ENCODE measurements at regions not wholly inside any gene's neighbourhood (a gene's known extent, or its start where the extent isn't known, plus 50 kb on each side); places are given as distances from the start of the nearest gene placed in this dataset.

GRCh38 chr6:158914923-158915322 lies 85.1 kb downstream of the RSPH3 start:
- Histone ChIP-seq H3K4me2 (ENCODE audit: insufficient read depth in 1 of 2, low read depth in 2 of 2, low read length in 2 of 2) (no peak overlapping the region), H3K9ac (replicated peaks in 1 of 4; ENCODE audit: extremely low read depth in 1 of 4, low read depth in 3 of 4, low read length in 3 of 4) (no peak overlapping the region), H3K79me1 (ENCODE audit: low read depth, low read length) (no peaks in the 10 kb centered on the region), H3K18ac (ENCODE audit: extremely low read depth, low read length) (no peak overlapping the region), H3K4me3 (ENCODE audit: extremely low read depth in 1 of 4, insufficient read depth in 2 of 4, low read depth in 3 of 4, low read length in 4 of 4) (no peak overlapping the region), H3K4ac (replicated peaks; ENCODE audit: insufficient read length, low read depth, low read length) (no peak overlapping the region), H3K27me3 (replicated peaks in 1 of 4; ENCODE audit: control insufficient read depth in 3 of 4, extremely low read depth in 1 of 4, insufficient read depth in 3 of 4, low read length in 3 of 4) (no peaks in the 10 kb centered on the region), H2BK12ac (ENCODE audit: low read depth, low read length) (peak overlapping the region; percentile 22; the same call in 1 of the 2 replicates), H3K79me2 (ENCODE audit: control insufficient read depth in 1 of 2, insufficient read depth in 2 of 2, low read length in 2 of 2) (no peaks in the 10 kb centered on the region), H4K20me1 (replicated peaks in 1 of 2; ENCODE audit: control insufficient read depth in 1 of 2, insufficient read depth in 2 of 2, low read length in 2 of 2) (no peaks in the 10 kb centered on the region), H2AK5ac (ENCODE audit: low read depth, low read length) (peak overlapping the region; percentile 87; the same call in 1 of the 2 replicates), H4K91ac (replicated peaks; ENCODE audit: insufficient read length, low read length) (peak overlapping the region; percentile 49), H2BK15ac (ENCODE audit: low read length) (no peak overlapping the region; the same call in 1 of the 2 replicates), H3K27ac (ENCODE audit: low read depth, low read length) (no peak overlapping the region), H3K23ac (ENCODE audit: insufficient read length) (no peak overlapping the region), H3K14ac (ENCODE audit: insufficient read length) (no peak overlapping the region), H2BK120ac (replicated peaks; ENCODE audit: low read depth, low read length) (peak overlapping the region; percentile 15), H2AFZ (ENCODE audit: low read length) (no peak overlapping the region), H2BK5ac (ENCODE audit: low read depth, low read length) (no peak overlapping the region), H3K9me3 (ENCODE audit: insufficient read depth in 2 of 2, low read depth in 1 of 2, low read length in 1 of 2) (no peaks in the 10 kb centered on the region), H3K56ac (replicated peaks; ENCODE audit: insufficient read length, low read depth, low read length) (no peak overlapping the region), H3K23me2 (ENCODE audit: low read depth, low read length) (no peaks in the 10 kb centered on the region), H4K8ac (ENCODE audit: extremely low read depth, insufficient read depth, low read length) (no peak overlapping the region), H3K4me1 (replicated peaks in 1 of 4; ENCODE audit: control insufficient read depth in 3 of 4, insufficient read depth in 4 of 4, low read length in 3 of 4) (peaks cover 2 to 16% (median 12%) of the 10 kb centered on the region in 4 experiments), H2BK20ac (ENCODE audit: low read length) (peak overlapping the region; percentile 84; the same call in 1 of the 2 replicates), H4K5ac (ENCODE audit: insufficient read length, low read depth, low read length) (no peak overlapping the region), H3K36me3 (ENCODE audit: control insufficient read depth in 2 of 4, insufficient read depth in 4 of 4, low read length in 3 of 4) (no peaks in the 10 kb centered on the region)
- ChIA-PET CTCF (ENCODE audit: partially characterized antibody) (interaction anchor here (0.7 to 1.3 kb wide), 2 partner anchors 57 to 187 kb away, joined by 3 read pairs; no protein-coding TSS in a partner anchor), POLR2A (ENCODE audit: partially characterized antibody) (no interaction called here)
- DNase-seq (ENCODE audit: low read depth in 1 of 2, low spot score in 2 of 2), result no peak
- no peak for FAIRE-seq
- WGBS, 2 experiments (ENCODE audit: extremely low coverage in 1 of 2, insufficient coverage in 1 of 2, insufficient read length in 1 of 2, insufficient replicate concordance in 2 of 2, low coverage in 1 of 2, low lambda C conversion rate in 2 of 2, missing lambda C conversion rate in 1 of 2), result 89% methylated on average over 8 of the region's 8 CpGs; no CpG with 5 or more reads in 1 of the 2 experiments
- TF ChIP-seq ATF3 (IDR thresholded peaks at IDR 0.05; ENCODE audit: insufficient read depth, low read depth, low read length) (no peak), SIX5 (IDR thresholded peaks at IDR 0.05; ENCODE audit: low read depth, low read length) (no peak), CHD2 (IDR thresholded peaks at IDR 0.05; ENCODE audit: low read length) (no peak), JUND (IDR thresholded peaks at IDR 0.05; ENCODE audit: low read length) (no peak), HDAC2 (IDR thresholded peaks at IDR 0.05; ENCODE audit: borderline replicate concordance in 1 of 2, low read depth in 2 of 2, low read length in 2 of 2) (no peak), CBX8 (IDR thresholded peaks at IDR 0.05; ENCODE audit: borderline replicate concordance, low read depth, low read length) (no peak), CTBP2 (IDR thresholded peaks at IDR 0.05; ENCODE audit: borderline replicate concordance, insufficient read depth, insufficient read length, low read length) (no peak), TBP (IDR thresholded peaks at IDR 0.05; ENCODE audit: low read depth, low read length) (no peak), MAX (IDR thresholded peaks at IDR 0.05) (no peak), RFX5 (IDR thresholded peaks at IDR 0.05; ENCODE audit: borderline replicate concordance, low read depth, low read length) (no peak), CBX5 (IDR thresholded peaks at IDR 0.05; ENCODE audit: low read depth, low read length) (no peak), MAFK (IDR thresholded peaks at IDR 0.05; ENCODE audit: low read depth, low read length) (no peak), RBBP5 (IDR thresholded peaks at IDR 0.05; ENCODE audit: borderline replicate concordance, low read depth, low read length) (no peak), FOSL1 (IDR thresholded peaks at IDR 0.05; ENCODE audit: insufficient read depth, low read depth, low read length) (no peak)

All from H1 (cell line).